DMS 273 (cell line): ENCODE measurements at regions not wholly inside any gene's neighbourhood (a gene's known extent, or its start where the extent isn't known, plus 50 kb on each side); places are given as distances from the start of the nearest gene placed in this dataset.
"Not testable (repeated sequence)": the region's sequence is repeated elsewhere in the genome, so short reads cannot be mapped to it uniquely, and the experiment has no call there.

Experiments used
- DNase-seq: peaks from one replicate; lab custom pipeline; 2025; ENCODE audit not compliant: unreplicated experiment; lab: John Stamatoyannopoulos, UW

DNA sequence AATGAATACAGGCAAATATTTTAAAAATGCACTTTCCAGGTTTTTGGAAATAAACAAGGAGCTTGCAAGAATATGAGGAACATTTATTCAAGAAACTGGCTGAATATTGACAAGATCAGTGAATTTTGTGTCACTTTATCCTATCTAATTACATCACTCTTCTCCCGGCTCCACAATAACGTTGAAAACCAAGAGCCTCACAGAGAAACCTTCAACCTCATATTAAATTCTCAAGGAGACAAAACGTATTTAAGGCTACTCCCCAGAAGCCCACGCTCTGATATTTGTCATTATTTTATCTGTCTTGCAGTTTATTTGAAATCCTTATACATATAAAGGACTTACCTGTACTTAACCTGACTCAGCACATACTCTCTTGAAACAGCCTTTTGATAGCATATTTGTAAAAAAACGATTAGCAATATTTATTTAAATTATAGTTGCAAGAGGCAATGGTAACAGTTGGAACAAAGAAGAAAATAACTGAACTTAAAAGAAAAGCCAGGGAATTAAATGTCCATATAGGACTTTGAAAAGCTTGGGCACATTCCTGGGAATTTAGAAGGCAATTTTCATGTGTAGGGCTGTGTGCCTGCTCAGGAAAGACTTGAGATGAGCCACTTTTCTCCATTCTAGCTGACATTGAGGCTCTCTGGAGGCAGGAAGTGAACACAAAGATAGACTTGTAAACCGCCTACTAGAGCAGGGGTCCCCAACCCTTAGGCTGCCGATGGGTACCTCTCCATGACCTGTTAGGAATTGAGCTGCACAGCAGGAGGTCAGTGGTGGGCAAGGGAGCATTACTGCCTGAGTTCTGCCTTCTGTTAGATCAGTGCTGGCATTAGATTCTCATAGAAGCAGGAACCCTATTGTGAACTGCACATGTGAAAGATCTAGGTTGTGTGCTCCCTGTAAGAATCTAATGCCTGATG, 636.4 kb downstream of the SLC16A7 start:
- DNase-seq: no peak

DNA sequence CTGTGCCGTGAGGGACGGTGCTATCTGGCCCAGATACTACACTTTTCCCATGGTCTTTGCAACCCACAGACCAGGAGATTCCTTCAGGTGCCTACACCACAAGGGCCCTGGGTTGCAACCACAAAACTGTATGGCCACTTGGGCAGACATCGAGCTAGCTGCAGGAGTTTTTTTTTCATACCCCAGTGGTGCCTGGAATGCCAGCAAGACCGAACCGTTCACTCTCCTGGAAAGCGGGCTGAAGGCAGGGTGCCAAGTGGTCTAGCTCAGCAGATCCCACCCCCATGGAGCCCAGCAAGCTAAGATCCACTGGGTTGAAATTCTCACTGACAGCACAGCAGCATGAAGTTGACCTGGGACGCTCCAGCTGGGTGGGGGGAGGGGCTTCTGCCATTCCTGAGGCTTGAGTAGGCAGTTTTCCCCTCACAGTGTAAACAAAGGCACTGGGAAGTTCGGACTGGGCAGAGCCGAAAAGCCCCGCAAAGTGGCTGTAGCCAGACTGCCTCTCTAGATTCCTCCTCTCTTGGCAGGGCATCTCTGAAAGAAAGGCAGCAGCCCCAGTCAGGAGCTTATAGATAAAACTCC, 638.9 kb downstream of the SLC16A7 start:
- DNase-seq: not testable (repeated sequence)

DNA sequence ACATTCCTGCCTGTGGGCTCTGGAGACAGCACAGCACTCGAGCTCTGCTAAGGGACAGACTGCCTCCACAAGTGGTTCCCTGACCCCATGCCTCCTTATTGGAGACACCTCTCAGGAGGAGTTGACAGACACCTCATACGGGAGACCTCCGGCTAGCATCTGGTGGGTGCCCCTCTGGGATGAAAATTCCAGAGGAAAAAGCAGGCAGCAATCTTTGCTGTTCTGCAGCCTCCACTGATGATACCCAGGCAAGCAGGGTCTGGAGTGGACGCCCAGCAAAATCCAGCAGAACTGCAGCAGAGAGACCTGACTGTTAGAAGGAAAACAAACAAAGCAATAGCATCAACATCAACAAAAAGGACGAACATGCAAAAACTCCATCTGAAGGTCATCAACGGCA, 639.4 kb downstream of the SLC16A7 start:
- DNase-seq: no peak

DNA sequence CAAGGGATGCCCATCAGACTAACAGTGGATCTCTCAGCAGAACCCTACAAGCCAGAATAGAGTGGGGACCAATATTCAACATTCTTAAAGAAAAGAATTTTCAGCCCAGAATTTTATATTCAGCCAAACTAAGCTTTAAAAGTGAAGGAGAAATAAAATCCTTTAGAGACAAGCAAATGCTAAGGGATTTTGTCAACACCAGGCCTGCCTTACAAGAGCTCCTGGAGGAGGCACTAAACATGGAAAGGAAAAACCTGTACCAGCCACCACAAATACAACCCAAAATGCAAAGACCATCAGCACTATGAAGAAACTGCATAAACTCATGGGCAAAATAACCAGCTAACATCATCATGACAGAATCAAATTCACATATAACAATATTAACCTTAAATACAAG, 640.6 kb downstream of the SLC16A7 start:
- DNase-seq: not testable (repeated sequence)

DNA sequence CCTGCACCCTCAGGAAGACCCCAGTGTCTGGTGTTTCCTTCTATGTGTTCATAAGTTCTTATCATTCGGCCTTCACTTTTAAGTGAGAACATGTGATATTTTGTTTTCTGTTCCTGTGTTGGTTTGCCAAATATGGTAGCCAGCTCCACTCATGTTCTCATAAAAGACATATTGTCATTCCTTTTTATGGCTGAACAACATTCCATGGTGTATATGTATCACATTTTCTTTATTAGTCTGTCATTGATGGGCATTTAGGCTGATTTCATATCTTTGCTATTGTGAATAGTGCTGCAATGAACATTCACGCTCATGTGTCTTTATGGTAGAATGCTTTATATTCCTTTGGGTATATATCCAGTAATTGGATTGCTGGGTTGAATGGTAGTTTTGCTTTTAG, 645.1 kb downstream of the SLC16A7 start:
- no peak for DNase-seq

DNA sequence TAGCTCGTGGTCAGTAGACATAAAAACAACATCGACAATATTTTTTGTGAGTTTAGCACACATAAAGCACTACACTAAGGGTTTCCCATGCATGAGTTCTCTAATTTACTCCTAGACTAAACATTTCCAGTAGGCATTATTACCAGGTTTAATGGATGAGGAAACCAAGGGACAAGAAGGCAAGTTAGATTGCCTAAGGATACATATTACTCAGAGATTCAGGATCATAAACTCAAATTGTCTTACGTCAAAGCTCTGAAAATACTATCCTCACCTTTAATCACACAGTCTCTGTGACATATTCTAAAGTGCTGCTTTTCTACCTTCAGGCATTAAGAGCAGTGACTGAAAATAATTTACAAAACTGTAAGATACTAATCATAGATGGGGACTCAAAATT, 655.3 kb downstream of the SLC16A7 start:
- DNase-seq: no peak

DNA sequence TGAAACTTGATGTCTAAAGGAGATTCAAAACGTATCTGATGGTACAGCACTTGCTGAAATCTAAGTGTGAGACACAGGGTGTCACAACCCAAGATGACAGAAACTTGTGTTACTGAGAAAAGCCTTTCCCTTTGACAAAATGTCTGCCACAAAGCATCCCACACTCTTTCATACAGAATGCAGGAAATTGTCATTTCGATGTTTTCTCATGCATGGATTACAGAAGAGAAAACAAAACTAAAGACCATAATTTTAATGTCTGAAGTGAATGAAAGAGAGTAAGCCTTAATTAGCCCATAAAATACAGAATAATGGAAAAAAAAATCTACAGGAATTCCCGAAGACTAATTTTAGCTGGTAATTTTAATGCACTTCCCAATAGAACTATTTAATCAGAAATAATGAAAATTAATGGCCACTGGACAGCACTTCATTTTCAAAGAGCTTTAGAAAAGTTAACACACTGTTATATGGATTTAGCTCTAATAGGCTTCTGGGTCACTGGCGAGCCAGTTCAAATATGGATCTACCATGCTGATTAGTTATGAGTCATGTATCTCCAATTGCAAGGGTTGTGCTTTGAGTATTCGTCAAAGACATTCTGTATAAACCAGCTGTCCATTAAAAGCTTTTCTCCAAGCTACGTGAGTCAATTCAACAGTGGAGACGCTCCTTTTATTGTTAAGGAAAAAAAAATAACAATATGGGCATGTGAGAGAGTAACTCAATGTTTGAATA, 656.7 kb downstream of the SLC16A7 start:
- DNase-seq: no peak

DNA sequence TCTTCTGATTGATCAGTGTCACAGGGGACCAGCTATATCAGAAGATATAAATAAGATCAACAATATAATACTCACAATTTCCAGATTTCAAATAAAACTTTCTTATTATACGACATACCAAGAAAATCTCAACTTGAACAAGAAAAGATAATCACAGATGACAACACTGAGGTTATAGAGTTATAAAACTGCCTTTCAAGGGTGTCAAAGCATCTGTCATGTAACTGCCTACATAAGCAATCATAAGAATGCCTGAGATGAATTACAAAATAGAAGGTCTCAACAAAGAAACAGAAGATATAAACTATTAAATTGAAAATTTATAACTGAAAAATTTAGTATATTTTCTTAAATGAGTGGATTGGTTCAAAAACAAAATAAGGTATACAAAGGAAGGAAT, 659.2 kb downstream of the SLC16A7 start:
- DNase-seq: no peak

DNA sequence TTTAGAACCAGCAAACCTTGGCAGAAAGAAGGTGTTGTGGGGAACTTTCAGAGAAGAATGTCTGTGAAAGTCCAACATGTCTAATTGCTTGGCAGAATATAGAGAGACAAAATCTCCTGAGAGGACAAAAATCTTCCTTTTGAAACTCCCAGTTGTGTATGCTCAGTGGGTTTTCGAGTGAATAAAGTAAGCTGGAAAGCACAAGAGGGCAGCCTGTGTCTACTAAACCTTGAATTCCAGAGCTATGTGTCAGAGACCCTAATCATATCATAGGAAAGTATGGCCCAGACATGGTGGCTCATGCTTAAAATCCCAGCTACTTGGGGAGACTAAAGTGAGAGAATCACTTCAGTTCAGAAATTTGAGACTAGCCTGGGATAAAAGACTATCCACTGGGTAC, 661.2 kb downstream of the SLC16A7 start:
- DNase-seq: peak; percentile 11

DNA sequence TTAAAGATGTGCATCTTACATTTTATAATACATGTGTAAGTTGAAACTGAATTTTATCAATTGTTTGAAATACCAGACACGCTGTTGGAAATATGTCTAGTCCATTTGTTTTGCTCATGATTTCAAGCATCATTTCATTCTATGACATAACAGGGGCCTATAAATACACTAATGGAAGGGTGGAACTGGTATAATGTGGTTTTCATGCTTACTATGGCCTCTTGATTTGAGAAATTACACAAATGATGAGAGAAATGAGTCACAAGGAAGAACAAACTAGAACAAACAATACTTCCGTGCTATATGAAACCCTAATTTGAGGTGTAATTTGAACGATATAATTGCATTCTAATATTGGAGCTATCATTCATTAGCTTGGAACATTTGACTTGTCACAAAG, 663.4 kb downstream of the SLC16A7 start:
- DNase-seq: no peak

DNA sequence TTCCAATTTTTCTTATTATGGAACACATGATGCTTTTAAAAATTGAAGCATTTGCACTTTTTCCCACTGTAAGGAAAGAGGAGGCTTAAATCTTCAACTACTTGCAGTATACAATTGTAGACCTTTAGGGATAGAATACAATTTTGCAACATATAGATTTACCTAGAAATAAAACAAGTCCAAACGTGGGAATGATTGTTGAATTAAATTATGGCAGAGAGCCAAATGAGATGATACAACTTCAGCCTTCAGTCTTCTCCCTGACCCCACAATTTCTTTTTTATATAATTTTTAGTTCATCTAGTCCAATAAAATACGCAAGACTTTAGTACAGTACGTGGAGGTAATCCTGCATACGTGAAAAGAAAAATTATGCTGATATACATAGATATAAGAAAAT, 666.5 kb downstream of the SLC16A7 start:
- DNase-seq: no peak

DNA sequence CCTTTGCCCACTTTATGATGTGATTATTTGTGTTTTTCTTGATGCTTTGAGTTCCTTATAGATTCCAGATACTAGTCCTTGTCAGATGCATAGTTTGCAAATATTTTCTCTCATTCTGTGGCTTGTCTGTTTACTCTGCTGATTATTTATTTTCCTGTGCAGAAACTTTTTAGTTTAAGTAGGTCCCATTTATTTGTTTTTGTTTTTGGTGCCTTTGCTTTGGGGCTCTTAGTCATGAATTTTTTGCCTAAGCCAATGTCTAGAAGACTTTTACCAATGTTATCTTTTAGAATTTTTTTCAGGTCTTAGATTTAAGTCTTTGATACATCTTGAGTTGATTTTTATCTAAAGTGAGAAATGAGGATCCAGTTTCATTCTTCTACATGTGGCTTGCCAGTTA, 667.3 kb downstream of the SLC16A7 start:
- no peak for DNase-seq

DNA sequence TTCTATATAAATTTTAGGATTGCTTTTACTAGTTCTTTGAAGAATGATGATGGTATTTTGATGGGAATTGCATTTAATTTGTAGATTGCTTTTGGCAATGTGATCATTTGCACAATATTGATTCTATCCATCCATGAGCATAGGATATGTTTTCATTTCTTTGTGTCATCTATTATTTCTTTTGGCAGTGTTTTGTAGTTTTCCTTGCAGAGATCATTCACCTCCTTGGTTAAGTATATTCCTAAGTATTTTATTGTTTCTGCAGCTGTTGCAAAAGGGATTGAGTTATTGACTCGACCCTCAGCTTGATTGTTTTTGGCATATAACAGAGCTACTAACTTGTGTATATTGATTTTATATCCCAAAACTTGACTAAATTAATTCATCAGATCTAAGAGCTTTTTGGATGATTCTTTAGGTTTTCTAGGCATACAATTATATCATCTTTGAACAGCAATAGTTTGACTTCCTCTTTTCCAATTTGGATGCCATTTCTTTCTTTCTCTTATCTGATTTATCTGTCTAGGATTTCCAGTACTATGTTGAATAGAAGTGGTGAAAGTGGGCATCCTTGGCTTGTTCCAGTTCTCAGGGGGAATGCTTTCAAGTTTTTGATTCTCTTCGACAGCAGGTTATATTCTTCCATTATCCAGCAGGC, 668.1 kb downstream of the SLC16A7 start:
- no peak for DNase-seq

DNA sequence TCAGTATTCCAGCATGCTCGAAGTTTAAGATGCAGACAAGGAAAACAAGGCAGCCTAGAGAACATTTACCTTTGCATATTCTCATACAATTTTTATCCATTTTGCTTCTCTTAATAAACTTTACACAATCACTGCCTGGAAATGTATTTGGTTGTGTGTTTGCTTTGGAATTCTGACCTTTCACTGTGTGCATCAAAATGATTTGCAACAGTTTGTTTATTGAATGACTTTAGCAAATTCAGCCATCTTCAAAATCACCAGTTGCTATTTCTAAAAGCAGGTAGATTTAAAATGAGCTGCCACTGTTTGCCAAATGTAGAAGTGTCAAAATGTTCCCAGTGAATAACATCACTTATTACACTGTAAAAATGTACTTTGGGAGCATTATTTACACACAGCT, 669.9 kb downstream of the SLC16A7 start:
- DNase-seq: no peak

DNA sequence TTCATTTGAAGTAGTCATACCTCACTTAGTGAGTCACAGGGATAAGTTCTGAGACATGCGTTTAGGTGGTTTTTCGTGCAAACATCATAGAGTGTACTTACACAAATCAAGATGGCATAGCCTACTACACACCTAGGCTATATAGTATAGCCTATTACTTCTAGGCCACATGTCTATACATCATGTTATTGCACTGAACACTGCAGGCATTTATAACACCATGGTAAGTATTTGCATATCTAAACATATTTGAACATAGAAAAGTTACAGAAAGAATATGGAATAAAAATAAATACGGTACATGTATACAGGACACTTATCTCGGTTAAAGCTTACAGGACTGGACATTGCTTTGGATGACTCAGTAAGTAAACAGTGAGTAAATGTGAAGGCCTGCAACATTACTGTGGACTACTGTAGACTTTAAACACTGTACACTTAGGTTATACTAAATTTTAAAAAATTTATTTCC, 670.6 kb downstream of the SLC16A7 start:
- DNase-seq: no peak

DNA sequence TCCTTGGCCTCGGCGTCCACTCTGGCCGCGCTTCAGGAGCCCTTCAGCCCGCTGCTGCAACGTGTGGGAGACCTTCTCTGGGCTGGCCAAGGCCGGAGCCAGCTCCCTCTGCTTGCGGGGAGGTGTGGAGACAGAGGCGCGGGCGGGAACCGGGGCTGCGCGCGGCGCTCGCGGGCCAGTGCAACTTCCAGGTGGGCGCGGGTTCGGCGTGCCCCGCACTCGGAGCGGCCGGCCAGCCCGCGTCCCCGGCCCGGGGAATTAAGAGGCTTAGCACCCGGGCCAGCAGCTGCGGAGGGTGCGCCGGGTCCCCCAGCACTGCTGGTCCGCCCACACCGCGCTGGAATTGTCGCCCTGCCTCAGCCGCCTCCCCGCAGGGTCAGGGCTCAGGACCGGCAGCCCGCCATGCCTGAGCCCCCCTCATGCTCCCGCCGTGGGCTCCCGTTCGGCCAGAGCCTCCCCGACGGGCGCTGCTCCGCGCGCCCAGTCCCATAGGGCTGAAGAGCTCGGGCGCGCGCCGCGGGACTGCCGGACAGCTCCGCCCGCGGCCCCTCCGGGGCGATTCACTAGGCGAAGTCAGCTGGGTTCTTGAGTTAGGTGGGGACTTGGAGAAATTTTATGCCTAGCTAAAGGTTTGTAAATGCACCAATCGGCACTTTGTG, 673.9 kb downstream of the SLC16A7 start:
- DNase-seq: no peak

DNA sequence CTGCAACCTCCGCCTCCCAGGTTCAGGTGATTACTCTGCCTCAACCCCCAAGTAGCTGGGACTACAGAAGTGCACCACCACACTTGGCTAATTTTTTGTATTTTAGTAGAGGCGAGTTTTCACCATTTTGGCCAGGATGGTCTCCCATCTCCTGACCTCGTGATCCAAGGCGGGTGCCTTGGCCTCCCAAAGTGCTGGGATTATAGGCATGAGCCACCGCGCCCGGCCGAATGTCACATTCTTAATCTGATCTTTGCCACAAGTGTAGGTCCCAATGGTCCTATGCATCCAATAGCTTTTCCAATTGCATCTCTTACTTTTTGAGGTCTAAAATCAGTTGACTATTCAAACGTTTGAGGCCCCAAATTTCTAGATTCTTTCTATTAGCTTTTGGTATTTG, 676.0 kb downstream of the SLC16A7 start:
- DNase-seq: no peak

DNA sequence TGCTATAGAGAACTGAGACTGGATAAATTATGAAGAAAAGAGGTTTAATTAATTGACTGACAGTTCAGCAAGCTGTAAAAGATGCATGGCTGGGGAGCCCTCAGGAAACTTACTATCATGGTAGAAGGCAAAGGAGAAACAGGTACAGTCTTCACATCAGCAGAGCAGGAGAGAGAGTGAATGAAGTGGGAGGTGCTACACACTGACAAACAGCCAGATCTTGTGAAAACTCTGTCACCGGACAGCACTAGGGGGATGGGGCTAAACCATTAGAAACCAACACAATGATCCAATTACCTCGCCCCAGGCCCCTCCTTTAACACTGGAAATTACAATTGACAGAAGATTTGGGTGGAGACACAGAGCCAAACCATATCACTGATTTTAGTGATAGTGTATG, 682.4 kb downstream of the SLC16A7 start:
- DNase-seq: no peak

DNA sequence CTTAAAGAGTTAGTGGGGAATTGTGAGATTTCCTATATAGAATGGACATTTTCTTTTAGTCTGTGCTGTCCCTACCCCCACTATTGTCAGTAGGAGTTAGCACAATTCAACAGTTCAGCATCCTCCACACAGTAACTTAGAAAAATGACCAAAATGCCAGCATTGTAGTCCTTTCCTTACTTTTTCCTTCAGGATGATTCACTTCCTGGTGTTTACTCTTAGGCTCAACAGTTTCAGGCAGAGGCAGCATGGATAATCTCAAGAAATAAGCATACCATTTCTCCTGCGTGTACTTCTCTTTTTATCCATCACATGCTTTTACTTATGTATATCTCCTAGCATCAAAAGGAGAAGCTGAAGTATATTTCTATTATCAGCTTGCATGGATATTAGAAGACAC, 683.4 kb downstream of the SLC16A7 start:
- no peak for DNase-seq

DNA sequence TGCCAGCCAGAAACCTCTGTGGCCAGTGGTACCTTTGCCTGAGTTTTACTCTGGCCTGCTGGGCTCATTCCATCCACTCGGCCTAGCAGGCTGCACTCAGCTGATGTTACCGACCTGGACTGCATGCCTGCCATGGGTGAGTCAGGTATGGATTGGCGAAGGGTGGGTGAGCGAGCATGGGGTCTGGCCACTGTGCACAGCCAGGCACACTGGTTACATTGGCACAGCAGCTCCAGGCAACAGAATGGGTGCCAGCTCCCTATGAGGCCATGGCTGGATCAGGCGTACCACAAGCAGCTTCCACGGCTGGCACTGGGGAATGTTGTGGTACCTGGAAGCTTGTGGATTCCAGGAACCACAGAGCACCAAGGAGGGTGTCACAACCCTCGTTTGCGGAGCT, 685.7 kb downstream of the SLC16A7 start:
- no peak for DNase-seq

DNA sequence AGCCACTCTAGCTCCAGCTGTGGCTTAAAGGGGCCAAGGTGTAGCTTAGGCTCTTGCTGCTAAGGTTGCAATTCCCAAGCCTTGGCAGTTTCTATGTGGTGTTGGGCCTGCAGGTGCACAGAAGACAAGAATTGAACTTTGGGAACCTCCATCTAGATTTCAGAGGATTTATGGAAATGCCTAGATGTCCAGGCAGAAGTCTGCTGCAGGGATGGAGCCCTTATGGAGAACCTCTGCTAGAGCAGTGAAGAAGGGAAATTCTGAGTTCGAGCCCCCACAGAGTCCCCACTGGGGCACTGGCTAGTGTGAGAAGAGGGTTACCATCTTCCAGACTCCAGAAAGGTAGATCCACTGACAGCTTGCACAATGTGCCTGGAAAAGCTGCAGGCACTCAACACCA, 694.7 kb downstream of the SLC16A7 start:
- no peak for DNase-seq
